BLaER1 (cell line): ENCODE measurements at regions not wholly inside any gene's neighbourhood (a gene's known extent, or its start where the extent isn't known, plus 50 kb on each side); places are given as distances from the start of the nearest gene placed in this dataset.

ENCODE experiments used
- H3K27ac ChIP-seq: shearing (Covaris generic); formaldehyde crosslinking; 2 replicates; pipeline ENCODE4 v1.8.1; 2022
- H3K27me3 ChIP-seq: shearing (Covaris generic); formaldehyde crosslinking; 2 replicates; pipeline ENCODE4 v1.8.1; 2022
- H3K36me3 ChIP-seq: shearing (Covaris generic); formaldehyde crosslinking; 2 replicates; pipeline ENCODE4 v1.8.1; 2022
- H3K4me1 ChIP-seq: shearing (Covaris generic); formaldehyde crosslinking; 2 replicates; pipeline ENCODE4 v1.8.1; 2022
- H3K4me2 ChIP-seq: shearing (Covaris generic); formaldehyde crosslinking; 2 replicates; pipeline ENCODE4 v1.8.1; 2022
- H3K4me3 ChIP-seq: shearing (Covaris generic); formaldehyde crosslinking; 2 replicates; pipeline ENCODE4 v1.8.1; 2022
- H3K9ac ChIP-seq: shearing (Covaris generic); formaldehyde crosslinking; 2 replicates; pipeline ENCODE4 v1.8.1; 2022
- H3K9me3 ChIP-seq: shearing (Covaris generic); formaldehyde crosslinking; 2 replicates; pipeline ENCODE4 v1.8.1; 2022
- H4K20me1 ChIP-seq: shearing (Covaris generic); formaldehyde crosslinking; 2 replicates; pipeline ENCODE4 v1.8.1; 2022
- Cebpa-rat ChIP-seq: shearing (Covaris generic); IDR thresholded peaks from 2 replicates; pipeline ENCODE4 v1.8.1; 2022

DNA sequence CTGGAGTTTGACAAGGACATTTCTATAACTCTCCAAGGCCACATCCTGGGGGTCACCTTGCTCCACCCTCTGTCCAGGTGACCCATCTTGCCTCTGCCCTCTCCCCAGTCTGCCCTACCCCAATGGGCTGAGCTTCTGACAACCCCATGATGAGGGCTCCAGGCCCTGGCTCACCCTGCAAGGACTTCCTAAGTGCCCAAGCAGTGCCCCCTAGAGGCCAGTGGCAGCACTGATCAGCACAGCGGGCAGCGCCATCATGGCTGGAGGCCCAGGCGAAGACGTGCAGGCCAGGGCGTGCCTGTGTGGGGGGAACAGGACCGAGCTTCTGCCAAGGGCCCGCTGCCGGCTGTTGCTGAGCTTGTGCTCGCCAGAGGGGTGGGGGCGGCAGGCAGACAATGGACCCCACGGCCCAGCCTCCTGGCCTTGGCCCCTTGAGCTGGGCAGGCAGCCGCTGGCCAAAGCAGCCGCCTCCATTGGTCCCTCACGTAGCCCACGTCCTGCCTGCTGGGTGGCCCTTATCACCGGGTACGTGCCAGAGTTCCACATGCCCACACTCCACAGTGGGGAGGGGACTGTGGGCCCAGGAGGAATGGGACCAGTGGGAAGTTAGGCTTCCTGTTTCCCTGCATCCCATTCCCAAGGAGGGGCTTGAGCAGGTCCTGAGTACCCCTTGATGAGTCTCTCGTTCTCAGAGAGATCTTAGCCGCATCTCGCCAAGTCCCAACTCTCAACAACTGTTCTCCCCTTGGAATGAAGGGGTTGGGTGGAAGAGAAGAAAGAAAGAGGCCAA, 64.3 kb downstream of the MRPL14 start:
- H3K9me3 ChIP-seq, result peaks cover 14% of the 10 kb centered on the region
- no peak overlapping the region for H3K4me3 ChIP-seq
- H3K4me1 ChIP-seq, result peaks cover 78% of the 10 kb centered on the region
- H3K27ac ChIP-seq, result no peak overlapping the region
- no peak for TF ChIP-seq Cebpa-rat
- no peak overlapping the region for H3K9ac ChIP-seq
- peak overlapping the region; percentile 49 for H3K4me2 ChIP-seq
- peaks cover 5% of the 10 kb centered on the region; the same call in 1 of the 2 replicates for H3K36me3 ChIP-seq
- no peaks in the 10 kb centered on the region for H3K27me3 ChIP-seq
- no peaks in the 10 kb centered on the region for H4K20me1 ChIP-seq

DNA sequence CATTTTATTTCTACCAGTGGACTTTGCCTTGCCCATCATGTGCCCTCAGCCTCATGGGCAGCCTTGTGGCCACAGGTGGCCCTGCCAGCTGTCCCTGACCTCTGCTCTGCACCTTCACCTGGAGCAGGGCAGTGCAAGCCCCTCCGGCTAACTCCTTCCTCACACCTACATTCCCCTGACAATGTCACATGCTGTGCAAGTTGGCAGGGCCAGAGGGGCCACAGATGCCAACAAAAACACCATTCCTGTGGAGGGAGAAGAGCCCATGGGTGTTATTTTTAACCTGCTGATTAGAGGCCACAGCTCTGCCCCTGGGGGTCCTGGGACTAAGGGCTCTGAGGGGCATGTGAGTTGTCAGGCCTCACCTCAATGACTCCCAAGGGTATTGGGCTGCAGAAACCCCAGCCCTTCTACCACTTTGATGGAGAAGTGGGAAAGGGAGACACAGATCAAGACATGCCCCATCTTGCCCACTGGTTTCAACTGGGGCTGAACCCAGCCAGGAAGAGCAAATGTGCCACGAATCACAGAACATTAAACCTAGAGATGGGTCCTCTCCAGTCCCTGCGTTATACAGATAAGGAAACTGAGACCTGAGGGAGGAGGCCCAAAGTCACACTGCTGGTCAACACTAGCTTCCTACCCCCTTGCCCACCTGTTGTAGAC, 65.0 kb downstream of the MRPL14 start:
- no peak overlapping the region for H3K9ac ChIP-seq
- no peak overlapping the region for H3K27ac ChIP-seq

DNA sequence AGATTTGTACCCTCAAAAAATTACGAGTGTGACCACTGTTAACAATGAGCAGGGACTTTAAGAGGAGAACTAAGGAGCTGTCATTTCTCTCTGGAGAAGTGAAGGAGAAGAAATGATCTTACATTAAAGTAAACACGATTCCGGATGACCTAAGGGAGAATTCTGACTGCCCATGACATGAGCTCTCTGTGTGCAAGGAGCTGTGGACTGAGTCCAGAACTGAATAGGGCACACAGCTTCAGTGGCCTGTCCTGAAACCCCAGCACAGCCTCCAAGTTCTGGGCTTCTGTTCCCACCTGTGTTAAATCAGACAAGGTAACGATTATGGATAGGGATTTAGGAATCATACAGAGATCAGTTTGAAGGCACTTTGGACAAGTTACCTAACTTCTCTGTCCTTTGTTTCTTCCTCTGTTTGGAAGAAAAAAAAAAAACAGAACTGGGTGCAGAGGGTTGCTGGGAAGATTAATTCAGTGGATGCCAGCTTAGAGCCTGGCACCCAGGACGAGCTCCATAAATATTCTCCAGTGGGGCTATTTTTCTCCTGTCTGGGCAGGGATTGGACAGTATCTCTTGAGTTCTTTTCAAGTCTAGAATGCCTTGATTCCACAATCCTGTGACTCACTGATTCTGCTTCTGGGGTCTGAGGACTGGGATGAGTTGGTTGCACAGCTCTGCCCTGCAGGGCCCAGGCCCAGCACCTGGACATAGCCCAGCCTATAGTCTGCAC, 65.7 kb downstream of the MRPL14 start:
- H3K9me3 ChIP-seq, result peaks cover 14% of the 10 kb centered on the region
- no peaks in the 10 kb centered on the region for H3K27me3 ChIP-seq
- H3K4me2 ChIP-seq, result peak overlapping the region; percentile 49
- no peak overlapping the region for H3K9ac ChIP-seq
- no peak overlapping the region for H3K4me3 ChIP-seq
- peaks cover 5% of the 10 kb centered on the region; the same call in 1 of the 2 replicates for H3K36me3 ChIP-seq
- H4K20me1 ChIP-seq, result no peaks in the 10 kb centered on the region
- H3K4me1 ChIP-seq, result peaks cover 78% of the 10 kb centered on the region
- no peak for TF ChIP-seq Cebpa-rat
- no peak overlapping the region for H3K27ac ChIP-seq

More for the DNA sequence above, 65.0 kb downstream of the MRPL14 start:
- Histone ChIP-seq H3K4me3 (no peak overlapping the region), H3K27me3 (no peaks in the 10 kb centered on the region), H3K9me3 (peaks cover 14% of the 10 kb centered on the region), H3K4me2 (peak overlapping the region; percentile 49), H3K36me3 (peaks cover 5% of the 10 kb centered on the region; the same call in 1 of the 2 replicates), H3K4me1 (peaks cover 78% of the 10 kb centered on the region), H4K20me1 (no peaks in the 10 kb centered on the region)
- TF ChIP-seq Cebpa-rat, result no peak

DNA sequence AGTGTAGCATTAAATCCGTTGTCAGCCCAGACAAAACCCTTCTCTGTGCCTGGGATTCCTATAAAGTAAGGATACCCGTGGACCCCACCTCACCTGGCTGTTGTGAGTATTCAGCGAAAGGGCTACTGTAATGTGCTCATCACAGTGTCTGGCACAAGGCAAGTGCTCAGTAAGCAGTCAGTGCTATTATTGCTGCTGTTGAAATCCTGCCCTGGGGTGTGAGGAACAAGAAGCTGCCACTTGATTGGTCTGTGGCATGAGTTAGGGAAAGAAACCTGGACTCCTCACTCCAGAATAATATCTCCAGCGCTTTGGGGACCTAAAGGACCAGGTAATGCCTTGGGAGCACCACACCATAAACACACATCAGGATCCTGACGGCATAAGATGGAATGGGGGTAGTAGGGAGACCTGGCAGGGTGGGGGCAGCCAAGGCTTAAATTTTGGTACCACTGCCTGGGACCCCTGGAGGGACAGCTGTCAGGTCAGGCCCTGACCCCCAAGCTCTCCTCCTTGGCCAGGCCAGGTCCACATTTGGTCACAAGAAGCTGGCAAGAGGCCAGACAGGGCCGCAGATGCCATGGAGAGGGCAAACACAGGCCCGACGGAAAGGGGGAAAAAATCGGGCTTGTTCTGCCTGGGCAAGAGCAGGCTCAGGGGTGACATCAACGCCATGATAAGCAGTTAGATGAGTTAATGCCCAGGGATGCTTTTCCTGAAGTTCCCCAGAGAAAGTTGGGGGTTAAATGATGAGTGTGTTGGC, 66.5 kb downstream of the MRPL14 start:
- TF ChIP-seq Cebpa-rat, result no peak
- no peak overlapping the region for H3K9ac ChIP-seq
- H3K27ac ChIP-seq, result no peak overlapping the region
- no peak overlapping the region for H3K4me2 ChIP-seq
- H3K9me3 ChIP-seq, result peaks cover 14% of the 10 kb centered on the region
- no peaks in the 10 kb centered on the region for H4K20me1 ChIP-seq
- no peaks in the 10 kb centered on the region for H3K27me3 ChIP-seq
- H3K4me1 ChIP-seq, result peaks cover 72% of the 10 kb centered on the region
- H3K4me3 ChIP-seq, result no peak overlapping the region
- H3K36me3 ChIP-seq, result peaks cover 5% of the 10 kb centered on the region; the same call in 1 of the 2 replicates

DNA sequence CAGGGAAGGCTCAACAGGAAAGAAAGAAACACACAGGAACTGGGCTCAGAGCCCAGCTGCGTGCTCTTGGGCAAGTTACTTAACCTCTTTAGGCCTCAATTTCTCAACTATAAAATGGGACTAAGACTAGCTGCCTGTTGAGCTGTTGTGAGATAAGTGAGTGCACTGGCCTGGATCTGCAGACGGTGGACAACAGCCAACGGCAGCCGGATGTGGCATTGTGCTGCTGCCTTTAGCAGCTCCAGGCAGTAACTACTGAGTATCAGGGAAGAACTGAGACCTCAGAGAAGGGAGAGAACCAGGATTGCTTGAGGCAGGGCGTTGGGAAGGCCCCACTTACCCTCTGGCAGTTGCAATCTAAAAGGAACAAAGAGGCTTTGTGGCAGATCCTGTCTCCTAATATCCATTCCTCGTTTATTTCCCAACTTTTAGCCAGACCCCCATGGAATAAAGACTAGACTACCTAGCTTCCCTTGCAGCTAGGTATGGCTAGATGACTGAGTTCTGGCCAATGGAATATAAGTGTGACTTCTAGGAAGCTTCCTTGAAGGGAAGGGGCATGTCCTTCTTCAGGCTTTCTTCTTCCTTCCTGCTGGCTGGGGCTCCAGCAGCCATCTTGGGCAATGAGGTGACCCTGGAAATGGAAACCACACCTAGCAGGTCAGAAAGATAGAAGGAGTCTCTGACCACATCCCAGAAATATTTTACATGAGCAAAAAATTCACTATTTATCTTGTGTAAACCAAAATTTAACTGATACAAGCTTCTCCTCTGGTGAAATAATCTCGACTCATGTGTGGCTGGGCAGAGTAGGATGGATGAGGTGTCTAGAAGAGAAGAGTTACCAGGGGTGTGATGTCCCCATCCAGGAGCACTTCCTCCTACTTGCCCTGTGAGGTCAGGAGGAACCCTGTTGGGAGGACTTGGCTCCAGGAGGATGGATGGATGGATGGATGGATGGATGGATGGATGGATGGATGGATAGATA, 67.6 kb downstream of the MRPL14 start:
- no peak for TF ChIP-seq Cebpa-rat
- Histone ChIP-seq H3K4me2 (peak overlapping the region; percentile 80), H3K27ac (peak overlapping the region; percentile 45)

DNA sequence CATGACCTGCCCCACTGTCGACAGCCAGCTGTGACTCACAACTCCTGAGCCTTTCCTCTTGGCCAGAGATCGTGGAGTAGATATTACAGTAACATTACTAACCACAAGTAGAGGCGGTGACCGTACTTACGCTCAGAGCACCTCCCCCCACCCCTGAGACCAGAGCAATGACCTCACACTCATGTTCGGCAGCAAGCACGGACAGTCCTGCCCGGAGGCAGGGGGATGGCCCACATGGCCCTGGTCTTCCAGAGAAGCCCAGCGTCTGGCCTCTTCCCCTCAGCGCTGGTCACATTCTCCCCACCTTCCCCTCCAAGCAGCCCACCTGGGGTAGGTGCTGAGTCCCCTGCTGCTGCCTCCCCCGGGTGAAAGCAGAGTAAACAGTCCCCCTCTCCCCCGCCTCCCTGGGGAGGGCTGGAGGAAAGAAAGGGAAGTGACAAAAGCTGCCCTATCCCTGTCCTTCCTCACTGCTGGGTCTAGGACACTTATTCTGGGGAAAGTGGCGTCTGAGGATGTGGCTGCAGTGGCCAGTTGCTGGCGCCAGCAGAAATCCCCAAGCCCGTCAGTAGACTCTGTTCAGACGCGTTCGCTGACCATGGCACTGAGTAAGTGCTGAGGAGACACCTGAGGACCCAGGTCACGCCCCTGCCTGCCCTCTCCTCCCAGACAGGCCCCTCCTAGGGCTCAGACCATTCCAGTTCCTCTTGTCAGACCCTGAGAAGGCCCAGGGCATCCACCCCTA, 68.5 kb downstream of the MRPL14 start:
- H3K9ac ChIP-seq, result no peak overlapping the region
- H3K27ac ChIP-seq, result peak overlapping the region; percentile 45
- H3K36me3 ChIP-seq, result peaks cover 5% of the 10 kb centered on the region; the same call in 1 of the 2 replicates
- peak overlapping the region; percentile 80 for H3K4me2 ChIP-seq
- H4K20me1 ChIP-seq, result no peaks in the 10 kb centered on the region
- peaks cover 72% of the 10 kb centered on the region for H3K4me1 ChIP-seq
- no peak overlapping the region for H3K4me3 ChIP-seq
- no peak for TF ChIP-seq Cebpa-rat
- no peaks in the 10 kb centered on the region for H3K27me3 ChIP-seq
- peaks cover 14% of the 10 kb centered on the region for H3K9me3 ChIP-seq

More for the DNA sequence above, 67.6 kb downstream of the MRPL14 start:
- no peaks in the 10 kb centered on the region for H3K27me3 ChIP-seq
- H4K20me1 ChIP-seq, result no peaks in the 10 kb centered on the region
- peaks cover 14% of the 10 kb centered on the region for H3K9me3 ChIP-seq
- no peak overlapping the region for H3K4me3 ChIP-seq
- no peak overlapping the region for H3K9ac ChIP-seq
- H3K36me3 ChIP-seq, result peaks cover 5% of the 10 kb centered on the region; the same call in 1 of the 2 replicates
- H3K4me1 ChIP-seq, result peaks cover 69% of the 10 kb centered on the region

DNA sequence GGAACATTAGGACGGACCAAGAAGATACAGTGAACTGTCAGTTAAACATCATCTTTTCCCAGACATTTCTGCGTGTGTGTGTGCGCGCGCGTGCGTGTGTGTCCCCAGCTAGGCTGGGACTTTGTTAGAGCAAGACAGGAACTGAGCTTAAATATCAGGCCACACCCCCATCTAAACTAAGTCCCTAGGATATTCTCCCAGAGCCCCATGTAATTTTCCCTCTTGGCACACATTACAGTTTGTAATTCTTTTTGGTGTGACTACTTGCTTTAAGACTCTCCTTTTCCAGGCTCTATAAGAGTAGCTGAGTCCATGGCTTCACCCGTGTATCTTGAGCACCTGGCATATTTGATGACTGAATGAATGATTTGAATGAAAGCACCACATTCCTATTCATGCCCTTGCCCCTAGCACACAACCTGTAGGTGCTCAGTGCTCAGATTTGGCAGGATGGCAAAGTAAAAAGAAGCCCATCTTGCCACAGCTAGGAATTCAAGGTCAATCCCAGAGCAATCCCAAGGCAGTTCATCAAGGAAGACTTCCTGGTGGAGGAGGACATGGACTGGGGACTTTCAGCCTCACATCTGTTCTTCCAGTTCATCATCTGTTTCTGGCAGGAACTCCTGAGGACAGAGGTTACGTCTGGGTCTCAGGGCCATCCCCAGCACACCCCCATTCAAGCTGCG, 69.2 kb downstream of the MRPL14 start:
- Histone ChIP-seq H3K9ac (no peak overlapping the region), H3K27ac (peak overlapping the region; percentile 45; the same call in 1 of the 2 replicates), H3K4me2 (peak overlapping the region; percentile 80), H3K9me3 (peaks cover 14% of the 10 kb centered on the region), H3K36me3 (peaks cover 5% of the 10 kb centered on the region; the same call in 1 of the 2 replicates), H3K27me3 (no peaks in the 10 kb centered on the region), H3K4me3 (no peak overlapping the region), H3K4me1 (peaks cover 66% of the 10 kb centered on the region), H4K20me1 (no peaks in the 10 kb centered on the region)
- TF ChIP-seq Cebpa-rat, result no peak
